ENCODE measurements at regions not wholly inside any gene's neighbourhood (a gene's known extent, or its start where the extent isn't known, plus 50 kb on each side); places are given as distances from the start of the nearest gene placed in this dataset.
"Not testable (repeated sequence)": the region's sequence is repeated elsewhere in the genome, so short reads cannot be mapped to it uniquely, and the experiment has no call there.

DNA sequence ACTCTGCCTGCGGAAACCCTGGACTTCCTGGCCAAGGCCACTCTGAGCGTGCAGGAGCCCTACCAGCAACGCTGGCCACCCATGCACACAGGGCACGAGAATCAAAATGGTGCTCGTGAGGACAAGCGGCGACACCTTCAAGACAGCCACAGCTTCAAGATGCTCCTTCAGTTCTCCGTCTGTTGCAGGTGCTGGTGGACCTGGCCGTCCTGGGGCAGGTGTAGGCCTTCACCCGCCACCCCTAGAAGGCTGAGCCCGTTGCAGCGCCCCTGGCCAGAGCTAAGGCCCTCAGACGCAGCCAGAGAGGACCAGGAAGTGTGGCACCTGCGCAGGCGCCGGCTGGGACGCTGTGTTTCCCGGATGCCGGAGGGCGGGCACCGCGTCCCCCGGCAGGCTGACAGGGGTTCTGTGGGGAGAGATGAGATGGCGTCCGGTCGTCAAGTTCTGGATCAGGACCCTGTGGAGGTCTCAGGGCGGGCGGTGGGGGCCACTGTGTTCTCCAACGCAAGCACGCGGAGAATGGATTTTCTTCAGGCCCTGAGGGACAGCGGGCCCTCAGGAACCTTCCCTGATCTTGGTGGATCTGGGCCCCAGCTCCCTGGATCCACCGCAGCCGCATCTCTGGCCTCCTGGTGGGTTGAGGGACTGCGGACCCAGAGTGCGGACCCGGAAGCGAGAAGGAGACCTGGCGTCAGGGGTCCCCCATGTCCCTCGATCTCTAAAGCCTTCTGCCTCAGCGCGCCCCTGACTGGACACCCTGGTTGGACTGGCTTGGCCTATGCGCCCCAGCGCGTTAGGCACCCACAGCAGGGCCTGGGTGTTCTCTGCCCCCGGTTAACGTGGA, 1770.8 kb upstream of the CDH9 start:
- in situ Hi-C loops (cut with MboI; ENCODE audit: low sequenced_read_pairs, unreplicated experiment), result no loop called here
- TF ChIP-seq, protein P1, sequence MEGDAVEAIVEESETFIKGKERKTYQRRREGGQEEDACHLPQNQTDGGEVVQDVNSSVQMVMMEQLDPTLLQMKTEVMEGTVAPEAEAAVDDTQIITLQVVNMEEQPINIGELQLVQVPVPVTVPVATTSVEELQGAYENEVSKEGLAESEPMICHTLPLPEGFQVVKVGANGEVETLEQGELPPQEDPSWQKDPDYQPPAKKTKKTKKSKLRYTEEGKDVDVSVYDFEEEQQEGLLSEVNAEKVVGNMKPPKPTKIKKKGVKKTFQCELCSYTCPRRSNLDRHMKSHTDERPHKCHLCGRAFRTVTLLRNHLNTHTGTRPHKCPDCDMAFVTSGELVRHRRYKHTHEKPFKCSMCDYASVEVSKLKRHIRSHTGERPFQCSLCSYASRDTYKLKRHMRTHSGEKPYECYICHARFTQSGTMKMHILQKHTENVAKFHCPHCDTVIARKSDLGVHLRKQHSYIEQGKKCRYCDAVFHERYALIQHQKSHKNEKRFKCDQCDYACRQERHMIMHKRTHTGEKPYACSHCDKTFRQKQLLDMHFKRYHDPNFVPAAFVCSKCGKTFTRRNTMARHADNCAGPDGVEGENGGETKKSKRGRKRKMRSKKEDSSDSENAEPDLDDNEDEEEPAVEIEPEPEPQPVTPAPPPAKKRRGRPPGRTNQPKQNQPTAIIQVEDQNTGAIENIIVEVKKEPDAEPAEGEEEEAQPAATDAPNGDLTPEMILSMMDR (IDR thresholded peaks at IDR 0.05; ENCODE audit: borderline replicate concordance, control extremely low read depth, extremely low read depth, insufficient read depth, missing control alignments), result no peak
- no peak for DNase-seq (ENCODE audit: low spot score)

GRCh38 chr5:28807195-28807729, 1768.9 kb upstream of the CDH9 start:
- DNase-seq (ENCODE audit: low spot score), result no peak
- TF ChIP-seq, protein P1 (IDR thresholded peaks at IDR 0.05; ENCODE audit: borderline replicate concordance, control extremely low read depth, extremely low read depth, insufficient read depth, missing control alignments), result no peak
- in situ Hi-C loops (cut with MboI; ENCODE audit: low sequenced_read_pairs, unreplicated experiment), result no loop called here

DNA sequence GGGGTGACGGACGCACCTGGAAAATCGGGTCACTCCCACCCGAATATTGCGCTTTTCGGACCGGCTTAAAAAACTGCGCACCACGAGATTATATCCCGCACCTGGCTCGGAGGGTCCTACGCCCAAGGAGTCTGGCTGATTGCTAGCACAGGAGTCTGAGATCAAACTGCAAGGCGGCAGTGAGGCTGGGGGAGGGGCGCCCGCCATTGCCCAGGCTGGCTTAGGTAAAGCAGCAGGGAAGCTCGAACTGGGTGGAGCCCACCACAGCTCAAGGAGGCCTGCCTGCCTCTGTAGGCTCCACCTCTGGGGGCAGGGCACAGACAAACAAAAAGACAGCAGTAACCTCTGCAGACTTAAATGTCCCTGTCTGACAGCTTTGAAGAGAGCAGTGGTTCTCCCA, 1760.6 kb upstream of the CDH9 start:
- DNase-seq (ENCODE audit: low spot score); in situ Hi-C loops (cut with MboI; ENCODE audit: low sequenced_read_pairs, unreplicated experiment): not testable (repeated sequence)

GRCh38 chr5:28788954-28789353, 1750.6 kb upstream of the CDH9 start:
- TF ChIP-seq, protein P1 (IDR thresholded peaks at IDR 0.05; ENCODE audit: borderline replicate concordance, control extremely low read depth, extremely low read depth, insufficient read depth, missing control alignments), result no peak
- no peak for DNase-seq (ENCODE audit: low spot score)
- in situ Hi-C loops (cut with MboI; ENCODE audit: low sequenced_read_pairs, unreplicated experiment), result no loop called here

GRCh38 chr5:28780083-28780692, 1741.8 kb upstream of the CDH9 start:
- in situ Hi-C loops (cut with MboI; ENCODE audit: low sequenced_read_pairs, unreplicated experiment), result no loop called here

DNA sequence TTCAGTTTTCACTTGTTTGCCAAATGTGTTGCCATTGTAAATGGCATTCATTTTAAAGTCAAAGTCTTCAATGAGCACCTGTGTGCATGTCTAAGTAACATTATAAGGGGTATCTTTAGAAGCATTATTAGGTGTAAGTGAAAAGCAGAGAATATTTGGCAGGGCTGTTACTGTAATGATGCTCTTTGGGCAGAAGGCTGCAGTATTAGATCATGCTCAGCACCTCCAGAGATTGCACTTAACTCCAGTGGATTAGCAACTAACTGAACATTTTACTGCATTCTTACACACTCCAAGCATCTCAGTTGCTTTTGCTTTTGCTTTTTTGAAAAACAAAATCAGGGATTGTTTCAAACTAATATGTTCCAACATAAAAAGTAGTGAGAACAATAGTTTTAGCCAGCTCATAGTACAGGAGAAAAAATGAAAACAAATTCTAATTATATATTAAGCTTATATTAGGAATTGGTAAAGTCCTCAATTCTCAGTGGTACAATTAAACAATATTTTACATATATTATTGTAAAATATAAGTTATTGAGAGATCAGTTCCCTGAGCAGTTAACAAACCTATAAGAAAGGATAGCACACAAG, 1740.9 kb upstream of the CDH9 start:
- no peak for DNase-seq (ENCODE audit: low spot score)
- TF ChIP-seq, protein P1 (IDR thresholded peaks at IDR 0.05; ENCODE audit: borderline replicate concordance, control extremely low read depth, extremely low read depth, insufficient read depth, missing control alignments), result no peak
- in situ Hi-C loops (cut with MboI; ENCODE audit: low sequenced_read_pairs, unreplicated experiment), result no loop called here

More at GRCh38 chr5:28780083-28780692, 1741.8 kb upstream of the CDH9 start:
- no peak for DNase-seq (ENCODE audit: low spot score)
- TF ChIP-seq, protein P1 (IDR thresholded peaks at IDR 0.05; ENCODE audit: borderline replicate concordance, control extremely low read depth, extremely low read depth, insufficient read depth, missing control alignments), result no peak

Measured in GM13976 (cell line).